ENCODE measurements at regions not wholly inside any gene's neighbourhood (a gene's known extent, or its start where the extent isn't known, plus 50 kb on each side); places are given as distances from the start of the nearest gene placed in this dataset.

DNA sequence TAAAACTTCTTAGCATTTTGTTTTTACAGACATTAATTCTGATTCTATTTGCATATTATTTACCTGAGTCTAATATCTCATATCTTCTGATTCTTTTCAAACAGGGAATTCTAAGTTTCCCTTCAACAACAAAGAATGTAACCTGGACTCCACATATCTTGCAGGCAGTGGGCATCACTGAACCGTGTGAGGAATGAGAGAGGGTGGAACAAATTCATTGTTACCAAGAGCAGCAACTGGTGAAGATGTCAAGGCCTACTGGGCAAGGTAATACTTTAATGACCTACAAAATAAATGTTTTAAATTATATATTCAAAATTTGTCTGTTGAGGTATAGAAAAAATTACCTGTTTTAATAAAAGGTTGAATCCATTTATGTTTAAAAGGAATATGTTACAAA is 455.3 kb upstream of the TUSC1 start:
- TF ChIP-seq, protein P1, sequence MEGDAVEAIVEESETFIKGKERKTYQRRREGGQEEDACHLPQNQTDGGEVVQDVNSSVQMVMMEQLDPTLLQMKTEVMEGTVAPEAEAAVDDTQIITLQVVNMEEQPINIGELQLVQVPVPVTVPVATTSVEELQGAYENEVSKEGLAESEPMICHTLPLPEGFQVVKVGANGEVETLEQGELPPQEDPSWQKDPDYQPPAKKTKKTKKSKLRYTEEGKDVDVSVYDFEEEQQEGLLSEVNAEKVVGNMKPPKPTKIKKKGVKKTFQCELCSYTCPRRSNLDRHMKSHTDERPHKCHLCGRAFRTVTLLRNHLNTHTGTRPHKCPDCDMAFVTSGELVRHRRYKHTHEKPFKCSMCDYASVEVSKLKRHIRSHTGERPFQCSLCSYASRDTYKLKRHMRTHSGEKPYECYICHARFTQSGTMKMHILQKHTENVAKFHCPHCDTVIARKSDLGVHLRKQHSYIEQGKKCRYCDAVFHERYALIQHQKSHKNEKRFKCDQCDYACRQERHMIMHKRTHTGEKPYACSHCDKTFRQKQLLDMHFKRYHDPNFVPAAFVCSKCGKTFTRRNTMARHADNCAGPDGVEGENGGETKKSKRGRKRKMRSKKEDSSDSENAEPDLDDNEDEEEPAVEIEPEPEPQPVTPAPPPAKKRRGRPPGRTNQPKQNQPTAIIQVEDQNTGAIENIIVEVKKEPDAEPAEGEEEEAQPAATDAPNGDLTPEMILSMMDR (IDR thresholded peaks at IDR 0.05): no peak
- no peak for TF ChIP-seq POLR2A (IDR thresholded peaks at IDR 0.05)

Measured in lower leg skin (tissue), 3 donors.